GM18511 (cell line): ENCODE measurements at regions not wholly inside any gene's neighbourhood (a gene's known extent, or its start where the extent isn't known, plus 50 kb on each side); places are given as distances from the start of the nearest gene placed in this dataset.

Source experiments
- ATAC-seq: cut with Tn5 transposase; IDR thresholded peaks from one replicate; pipeline ENCODE4 v1.9.1; 2021; ENCODE audit warnings: mild to moderate bottlenecking, moderate library complexity; ENCODE audit not compliant: unreplicated experiment

DNA sequence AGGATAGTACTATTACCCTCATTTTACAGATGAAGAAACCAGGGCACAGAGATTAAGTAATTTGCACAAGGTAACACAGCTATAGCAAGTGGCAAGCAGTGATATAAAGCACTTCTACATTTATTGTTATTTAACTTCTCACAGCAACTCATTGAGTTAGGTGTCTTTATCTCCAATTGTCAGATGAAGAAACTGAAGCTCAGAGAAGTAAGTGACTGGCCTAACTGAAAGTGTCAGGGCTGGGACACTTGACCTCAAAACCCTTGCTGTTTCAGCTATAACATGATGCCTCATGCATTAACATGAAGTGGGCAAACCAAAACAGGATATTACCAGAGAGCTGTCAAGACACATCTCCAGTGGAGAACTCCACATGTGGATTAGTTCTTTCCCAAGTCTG is 65.8 kb upstream of the LEKR1 start:
- ATAC-seq, result peak; percentile 98

DNA sequence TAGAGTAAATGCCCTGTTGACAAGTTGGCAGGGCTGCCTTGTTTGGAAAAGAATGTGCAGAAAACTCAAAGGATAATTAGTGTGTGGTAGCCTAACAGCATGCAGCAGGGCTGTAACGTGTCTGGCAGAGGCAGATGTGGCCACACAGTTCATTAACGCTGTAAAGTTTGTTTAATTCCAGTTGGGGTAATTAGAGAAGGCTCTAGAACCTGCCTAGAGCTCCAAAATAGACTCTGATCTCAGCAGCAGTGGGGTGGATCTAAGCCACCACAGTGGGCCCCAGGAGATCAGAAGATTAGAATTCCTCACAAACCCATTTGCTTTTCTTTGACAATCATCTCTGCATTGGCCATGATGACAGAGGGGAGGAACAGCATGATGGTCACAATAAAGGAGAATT is 65.1 kb upstream of the LEKR1 start:
- peak; percentile 22 for ATAC-seq

DNA sequence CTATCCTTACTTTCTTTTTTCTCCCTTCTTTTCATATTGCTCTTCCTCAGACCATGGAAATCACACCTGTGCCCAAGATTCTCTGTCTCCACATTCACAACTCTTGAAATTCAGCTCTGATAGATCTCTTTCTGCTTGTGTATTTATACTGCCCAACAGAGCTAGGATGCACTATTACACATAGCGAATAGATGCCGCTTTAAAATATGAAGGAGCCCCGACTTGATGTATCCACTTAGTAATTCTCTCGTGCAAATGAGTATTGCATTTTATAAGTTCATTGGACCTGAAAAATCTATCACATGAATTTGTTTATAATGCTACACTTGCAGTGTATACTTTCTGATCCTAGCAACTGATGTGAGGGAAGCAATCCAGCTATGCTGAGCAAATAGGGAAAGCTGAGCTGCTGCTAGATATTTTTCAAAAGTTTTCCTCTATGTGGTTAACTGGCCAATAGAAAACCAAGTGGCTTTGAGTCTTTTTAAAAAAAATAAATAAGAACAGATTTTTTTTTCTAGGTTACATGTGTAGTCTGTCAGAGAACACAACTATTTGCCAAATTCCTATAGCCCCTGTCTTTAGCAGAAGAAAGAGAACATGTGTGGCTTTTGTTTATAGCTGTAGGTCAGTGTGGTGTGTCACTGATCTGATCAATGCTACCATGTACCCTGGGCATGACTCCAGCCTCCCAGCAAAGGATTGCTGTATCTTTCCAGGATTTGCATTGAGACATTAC is 64.3 kb upstream of the LEKR1 start:
- no peak for ATAC-seq

DNA sequence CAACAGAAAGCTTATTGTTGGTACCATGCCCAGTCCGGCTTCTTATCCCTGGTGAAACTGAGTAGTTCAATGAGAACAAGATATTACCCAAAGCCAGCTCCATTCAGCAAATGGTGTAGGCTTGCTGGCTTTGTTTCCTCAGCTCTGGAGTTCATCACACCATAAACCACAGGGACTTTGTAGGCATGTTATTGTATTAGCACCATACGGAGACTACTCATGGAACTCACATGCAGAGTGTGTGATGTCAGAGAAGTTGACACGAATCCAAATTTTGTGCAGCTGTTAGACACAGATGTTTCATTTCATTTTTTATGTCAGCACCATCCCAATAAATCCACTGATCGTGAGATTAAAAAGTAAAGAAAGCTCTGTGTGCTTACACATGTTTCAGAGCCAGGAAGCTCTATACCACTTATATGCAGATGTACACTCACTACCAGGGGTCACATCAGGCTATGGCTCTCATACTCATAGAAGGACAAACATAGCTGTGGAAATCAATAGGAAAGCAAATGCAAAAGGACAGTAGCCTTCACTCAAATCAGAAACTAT is 63.4 kb upstream of the LEKR1 start:
- no peak for ATAC-seq

DNA sequence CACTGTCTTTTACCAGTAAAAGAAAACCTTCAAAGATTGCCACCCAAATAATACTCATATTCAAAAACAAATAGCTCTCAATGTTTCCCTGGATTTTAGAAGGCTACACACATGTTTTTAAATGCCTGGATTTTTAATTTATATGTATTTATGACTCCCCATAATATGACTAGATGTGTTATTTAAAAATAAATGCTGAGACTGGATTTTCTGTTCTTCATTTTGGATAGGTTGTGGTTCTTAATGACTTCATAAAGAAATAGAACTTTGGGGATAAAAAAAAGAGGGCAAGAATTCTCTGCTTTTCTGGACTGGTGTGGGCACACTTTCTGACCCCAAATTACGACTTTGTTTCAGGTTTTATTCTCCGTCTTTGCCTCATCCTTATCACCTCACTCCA is 62.8 kb upstream of the LEKR1 start:
- no peak for ATAC-seq

DNA sequence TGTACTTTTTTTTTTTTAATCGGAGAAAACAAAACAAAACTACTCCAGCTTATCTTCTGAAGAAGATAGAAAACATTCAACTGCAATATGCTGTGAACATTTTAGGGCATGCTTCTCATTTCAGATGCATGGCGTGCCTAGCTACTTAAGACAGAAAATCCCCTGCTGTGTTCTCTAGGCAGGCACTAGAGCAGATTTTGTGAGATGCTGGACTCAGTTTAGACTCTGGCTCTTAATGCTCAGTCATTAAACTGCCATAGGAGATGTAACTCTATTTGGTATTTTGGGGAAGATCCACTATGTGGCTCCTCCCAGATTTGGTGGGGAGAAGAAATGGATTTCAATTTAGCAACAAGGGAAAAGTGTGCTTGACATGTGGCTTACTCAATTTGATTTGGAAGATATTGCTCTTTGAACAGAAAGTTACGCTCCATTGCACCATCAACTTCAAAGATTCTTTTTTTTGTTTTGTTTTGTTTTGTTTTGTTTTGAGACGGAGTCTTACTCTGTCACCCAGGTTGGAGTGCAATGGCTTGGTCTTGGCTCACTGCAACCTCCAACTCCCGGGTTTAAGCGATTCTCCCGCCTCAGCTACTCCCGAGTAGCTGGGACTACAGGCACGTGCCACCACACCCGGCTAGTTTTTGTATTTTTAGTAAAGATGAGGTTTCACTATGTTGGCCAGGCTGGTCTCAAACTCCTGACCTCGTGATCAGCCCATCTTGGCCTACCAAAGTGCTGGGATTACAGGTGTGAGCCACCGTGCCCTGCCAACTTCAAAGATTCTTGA is 62.0 kb upstream of the LEKR1 start:
- no peak for ATAC-seq

DNA sequence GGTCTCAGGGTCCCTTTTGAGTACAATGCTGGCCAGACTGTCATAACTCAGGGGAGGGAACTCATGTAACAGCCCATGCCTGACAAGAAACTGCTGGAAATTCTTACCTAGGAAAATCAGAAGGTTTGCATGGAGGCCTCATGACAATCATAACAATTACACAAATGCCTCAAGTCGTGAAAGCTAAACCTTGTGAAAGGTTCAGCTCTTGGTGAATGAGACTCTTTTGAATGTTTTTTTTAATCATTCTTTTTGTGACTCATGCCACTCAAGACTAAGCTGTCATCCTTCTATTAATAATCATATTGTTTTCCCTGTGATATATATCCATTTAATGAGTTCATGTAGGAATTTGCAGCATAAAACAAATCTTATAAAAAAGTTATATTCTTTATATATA is 61.4 kb upstream of the LEKR1 start:
- no peak for ATAC-seq

DNA sequence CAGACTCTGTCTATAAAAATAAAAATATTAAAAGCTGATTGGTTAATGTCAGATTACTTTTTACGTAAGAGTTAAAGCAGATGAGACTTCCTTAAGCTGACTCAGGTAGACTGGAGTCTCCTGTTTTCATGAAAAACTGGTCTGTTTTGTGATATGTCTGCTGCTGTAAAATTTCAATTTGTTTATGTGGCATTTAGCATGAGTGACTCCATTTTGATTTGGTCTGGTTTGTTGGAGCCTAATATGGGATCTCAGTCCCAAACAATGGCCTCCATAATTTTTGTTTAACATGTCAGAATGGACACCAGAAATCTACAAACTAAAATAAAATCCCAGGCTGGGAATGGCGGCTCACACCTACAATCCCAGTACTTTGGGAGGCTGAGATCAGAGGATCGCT is 57.8 kb upstream of the LEKR1 start:
- ATAC-seq, result no peak

DNA sequence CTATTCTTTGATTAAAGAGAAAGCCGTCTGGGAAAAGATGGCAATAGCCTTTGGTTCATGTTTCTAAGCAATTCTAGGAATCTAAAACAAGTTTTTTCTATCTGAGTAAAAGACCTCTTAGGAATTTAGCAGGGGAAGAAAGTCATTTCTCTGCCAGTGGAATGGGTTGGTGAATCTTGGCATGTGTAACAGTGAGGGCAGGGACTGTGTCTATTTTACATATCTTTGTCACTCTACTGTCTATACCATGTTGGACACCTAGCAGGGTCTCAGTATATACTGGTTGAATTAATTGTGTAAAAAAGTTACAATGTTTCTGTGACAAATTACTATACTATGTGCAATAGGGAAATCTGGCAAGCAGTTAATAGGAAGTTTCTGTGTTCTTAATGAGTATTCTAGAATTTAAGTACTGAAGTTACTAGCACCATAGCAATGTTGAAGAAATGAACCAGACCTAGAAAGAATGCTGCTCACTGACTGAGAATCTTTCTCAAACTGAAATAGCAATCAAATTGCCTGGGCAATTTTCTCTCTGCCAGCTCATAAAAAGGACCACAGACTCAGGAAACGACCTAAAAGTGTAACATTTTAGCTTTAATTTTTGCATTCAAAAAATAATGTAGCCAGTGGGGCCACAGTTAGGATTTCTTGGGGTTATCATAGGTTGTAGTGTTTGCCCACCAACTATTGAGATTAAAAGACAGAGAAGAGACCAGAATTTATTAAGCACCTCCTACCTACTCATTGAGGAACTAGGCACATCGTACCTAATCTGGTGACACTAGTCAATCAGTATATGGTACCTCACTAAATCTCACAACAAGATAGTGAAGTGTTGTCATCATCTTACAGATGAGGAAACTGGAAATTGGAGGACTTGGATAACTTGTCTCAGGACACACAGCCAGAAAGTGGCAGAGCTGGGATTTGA is 56.2 kb upstream of the LEKR1 start:
- ATAC-seq, result no peak

DNA sequence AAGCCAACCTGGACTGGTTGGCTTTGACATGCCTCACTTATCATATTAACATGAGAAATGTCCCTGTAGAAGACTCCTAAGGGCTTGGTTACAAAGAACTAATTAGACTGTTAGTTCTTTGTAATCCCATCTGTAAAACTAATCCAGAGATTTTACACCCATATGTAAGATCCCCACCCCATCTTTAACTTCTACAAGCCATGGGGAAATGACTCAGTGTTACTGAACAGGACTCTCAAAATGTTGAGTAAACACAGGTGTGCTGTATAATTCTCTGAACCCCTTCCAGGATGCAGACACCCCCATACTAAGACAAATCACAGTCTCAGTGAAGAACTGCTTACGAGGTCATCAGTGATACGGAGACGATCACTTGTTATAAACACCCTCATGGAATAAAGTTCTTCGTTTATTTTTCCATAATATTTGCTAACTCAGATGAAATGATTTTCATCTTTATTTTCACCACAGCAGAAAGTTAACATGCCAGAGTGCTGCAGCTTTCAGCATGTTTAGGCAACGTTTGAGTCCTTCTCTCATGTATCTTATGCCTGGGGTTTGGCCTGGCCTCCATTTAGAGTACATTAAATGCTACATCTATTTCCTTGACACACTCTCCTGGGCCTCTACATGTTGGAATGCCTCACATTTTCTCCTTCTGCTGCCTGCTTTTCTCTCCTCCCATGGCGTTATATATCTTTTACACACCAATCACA is 55.3 kb upstream of the LEKR1 start:
- no peak for ATAC-seq

DNA sequence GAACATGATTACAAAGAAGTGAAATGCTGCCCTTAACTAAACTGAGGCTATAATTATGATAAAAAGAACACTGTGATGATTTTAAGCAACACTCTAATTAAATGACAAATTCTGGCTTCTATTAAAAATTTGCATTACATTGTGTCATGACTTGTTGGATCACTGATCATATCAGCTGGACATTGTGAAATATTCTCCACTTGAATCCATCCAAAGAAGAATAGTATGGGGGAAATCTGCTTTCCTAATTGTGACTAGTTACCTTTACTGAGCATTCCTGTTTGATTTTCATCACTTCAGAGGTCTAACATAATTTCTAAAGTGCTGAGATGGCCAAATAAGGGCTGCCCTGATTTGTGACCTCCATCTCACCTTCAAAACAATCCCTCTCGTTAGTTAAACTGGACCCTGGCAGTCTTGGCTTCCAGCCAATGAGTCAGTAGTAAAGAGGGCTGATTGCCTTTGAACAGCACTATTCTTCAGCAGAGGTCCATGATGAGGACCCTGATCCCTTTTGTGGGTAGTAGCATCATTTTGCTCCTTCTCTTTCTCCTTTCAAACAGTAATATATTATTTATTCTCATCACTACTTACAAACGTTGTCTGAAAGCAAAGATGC is 53.5 kb upstream of the LEKR1 start:
- no peak for ATAC-seq

DNA sequence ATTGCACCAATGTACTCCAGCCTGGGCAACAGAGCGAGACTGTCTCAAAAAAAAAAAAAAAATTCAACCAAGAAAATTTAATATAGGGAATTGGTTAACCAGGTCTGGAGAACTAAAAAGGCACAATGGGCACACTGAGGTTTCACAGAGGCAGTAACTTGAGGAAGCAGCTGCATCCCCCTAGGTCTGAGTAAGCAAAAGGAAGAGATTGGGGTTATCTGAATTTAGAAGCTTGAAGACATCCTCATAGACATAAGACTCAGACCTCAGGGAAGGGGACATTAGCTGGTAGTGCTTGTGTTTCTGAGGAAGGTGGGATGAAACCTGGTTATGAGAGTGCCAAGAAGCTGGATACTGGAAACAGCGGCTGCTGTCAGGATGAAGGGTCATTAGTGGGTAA is 50.1 kb upstream of the LEKR1 start:
- ATAC-seq, result no peak
